IMR-90 (cell line): ENCODE measurements at regions not wholly inside any gene's neighbourhood (a gene's known extent, or its start where the extent isn't known, plus 50 kb on each side); places are given as distances from the start of the nearest gene placed in this dataset.
A peak's percentile ranks its signal among the peaks of the same experiment; 100 is the strongest.

Source experiments
- ATAC-seq: fragments of 200-7000 bp; cut with Tn5 transposase; 2 replicates; pipeline ENCODE4 v1.9.1; 2020; ENCODE audit warnings: low read depth, mild to moderate bottlenecking, moderate library complexity
- BruUV-seq: library from RNA; stranded (reverse); fragments of 400-500 nt; replicated peaks from 2 replicates; lab custom pipeline; 2021; lab: Mats Ljungman, UMichigan
- CTCF ChIA-PET: fragments of 300-600 bp; formaldehyde crosslinking; extraction: SDS; loops from one replicate; lab custom pipeline; 2021; ENCODE audit warnings: antibody characterized with exemption; lab: Yijun Ruan, JAX
- POLR2A ChIA-PET: fragments of 300-600 bp; sonication (Branson Sonifier 250); formaldehyde crosslinking; loops from one replicate; lab custom pipeline; 2022; ENCODE audit warnings: antibody characterized with exemption; ENCODE audit not compliant: unreplicated experiment; lab: Charles Lee
- DNase-seq: peaks from one replicate; pipeline ENCODE4 v3.0.0; 2013
- H2AFZ ChIP-seq: replicated peaks from 2 replicates; pipeline ENCODE3; 2013; ENCODE audit warnings: low read length, mild to moderate bottlenecking; ENCODE audit not compliant: poor library complexity
- H2AK5ac ChIP-seq: 2 replicates; pipeline ENCODE4 v1.6.1; 2013; ENCODE audit warnings: low read depth, low read length, inconsistent platforms
- H2AK9ac ChIP-seq: replicated peaks from 2 replicates; pipeline ENCODE3; 2013; ENCODE audit warnings: mild to moderate bottlenecking, low read depth, low read length, moderate library complexity; ENCODE audit not compliant: poor library complexity
- H2BK120ac ChIP-seq: 2 replicates; pipeline ENCODE4 v1.6.1; 2013; ENCODE audit warnings: low read depth, low read length, inconsistent platforms
- H2BK15ac ChIP-seq: 3 replicates; pipeline ENCODE4 v1.6.1; 2013; ENCODE audit warnings: low read depth, low read length, inconsistent platforms
- H2BK20ac ChIP-seq: 2 replicates; pipeline ENCODE4 v1.6.1; 2013; ENCODE audit warnings: low read depth, mild to moderate bottlenecking, inconsistent platforms, low read length, moderate library complexity
- H2BK5ac ChIP-seq: 2 replicates; pipeline ENCODE4 v1.6.1; 2013; ENCODE audit warnings: mild to moderate bottlenecking, low read depth, low read length, inconsistent platforms; ENCODE audit not compliant: poor library complexity, severe bottlenecking
- H3K14ac ChIP-seq: replicated peaks from 2 replicates; pipeline ENCODE4 v1.6.1; 2013; ENCODE audit warnings: low read depth, low read length, inconsistent platforms
- H3K18ac ChIP-seq: 2 replicates; pipeline ENCODE4 v1.6.1; 2013; ENCODE audit warnings: low read depth, low read length, control low read depth
- H3K23ac ChIP-seq: 2 replicates; pipeline ENCODE4 v1.6.1; 2013; ENCODE audit warnings: low read depth, low read length, inconsistent platforms
- H3K27ac ChIP-seq: 2 replicates; pipeline ENCODE4 v1.5.1; 2013; ENCODE audit warnings: mild to moderate bottlenecking, control low read depth, low read length; ENCODE audit not compliant: insufficient read depth
- H3K27me3 ChIP-seq: 2 replicates; pipeline ENCODE4 v1.6.1; 2013; ENCODE audit warnings: low read length; ENCODE audit not compliant: control insufficient read depth, insufficient read depth
- H3K36me3 ChIP-seq: 2 replicates; pipeline ENCODE4 v1.6.1; 2013; ENCODE audit warnings: low read length, mixed read lengths; ENCODE audit not compliant: control insufficient read depth, insufficient read depth
- H3K4ac ChIP-seq: 2 replicates; pipeline ENCODE4 v1.6.1; 2013; ENCODE audit warnings: low read depth, low read length, inconsistent platforms
- H3K4me1 ChIP-seq: 2 replicates; pipeline ENCODE4 v1.6.1; 2013; ENCODE audit warnings: low read length, mixed read lengths; ENCODE audit not compliant: control insufficient read depth, insufficient read depth
- H3K4me2 ChIP-seq: 2 replicates; pipeline ENCODE4 v1.6.1; 2013; ENCODE audit warnings: low read depth, mild to moderate bottlenecking, control low read depth, low read length, moderate library complexity
- H3K4me3 ChIP-seq: 2 replicates; pipeline ENCODE4 v1.5.1; 2013; ENCODE audit warnings: low read depth, mild to moderate bottlenecking, control low read depth, low read length, moderate library complexity; ENCODE audit not compliant: insufficient read depth
- H3K56ac ChIP-seq: 2 replicates; pipeline ENCODE4 v1.6.1; 2013; ENCODE audit warnings: low read length, inconsistent platforms; ENCODE audit not compliant: insufficient read depth; ENCODE audit errors: extremely low read depth
- H3K79me1 ChIP-seq, 2 experiments: 2 replicates each; pipeline ENCODE4 v1.6.1; 2013; ENCODE audit warnings: low read length in 2 of 2, inconsistent platforms in 1 of 2, low read depth in 1 of 2
- H3K9ac ChIP-seq: 2 replicates; pipeline ENCODE4 v1.6.1; 2013; ENCODE audit warnings: low read depth, low read length, control low read depth
- H3K9me1 ChIP-seq: 2 replicates; pipeline ENCODE4 v1.6.1; 2013; ENCODE audit warnings: low read length, inconsistent platforms; ENCODE audit not compliant: insufficient read depth
- H3K9me3 ChIP-seq: 2 replicates; pipeline ENCODE4 v1.6.1; 2013; ENCODE audit warnings: low read length; ENCODE audit not compliant: control insufficient read depth, insufficient read depth
- H4K20me1 ChIP-seq: 2 replicates; pipeline ENCODE4 v1.6.1; 2013; ENCODE audit warnings: low read length, inconsistent platforms; ENCODE audit not compliant: insufficient read depth
- H4K5ac ChIP-seq: 2 replicates; pipeline ENCODE4 v1.6.1; 2013; ENCODE audit warnings: mild to moderate bottlenecking, low read depth, low read length, control low read depth
- H4K8ac ChIP-seq, 2 experiments: 2 replicates each; pipeline ENCODE4 v1.6.1; 2013; ENCODE audit warnings: low read depth in 2 of 2, low read length in 2 of 2, control low read depth in 1 of 2, inconsistent platforms in 1 of 2
- H4K91ac ChIP-seq: 2 replicates; pipeline ENCODE4 v1.6.1; 2013; ENCODE audit warnings: low read depth, low read length, inconsistent platforms; ENCODE audit not compliant: insufficient read depth
- BHLHE40 ChIP-seq: fragments of 150-350 bp; IDR thresholded peaks from 2 replicates; pipeline ENCODE4 v1.6.1; 2016; ENCODE audit warnings: mild to moderate bottlenecking, low read depth, low read length
- FOS ChIP-seq: fragments of 150-350 bp; IDR thresholded peaks from 2 replicates; pipeline ENCODE4 v1.6.1; 2016; ENCODE audit warnings: low read depth, low read length
- MAFK ChIP-seq: IDR thresholded peaks from 2 replicates; pipeline ENCODE4 v1.6.1; 2012; ENCODE audit warnings: low read depth, low read length, improper control_type of control experiment
- RAD21 ChIP-seq: IDR thresholded peaks from 2 replicates; pipeline ENCODE4 v1.6.1; 2012; ENCODE audit warnings: low read length, improper control_type of control experiment
- WGBS, 2 experiments: methylation state at CpG; one replicate each; pipeline versions ENCODE4 v1.1.5 to v1.1.7; 2013; ENCODE audit warnings: missing lambda C conversion rate in 2 of 2; ENCODE audit not compliant: insufficient read length in 1 of 2; ENCODE audit errors: extremely low coverage in 2 of 2; 5-methylcytosine and 5-hydroxymethylcytosine counted together
- dilution Hi-C: fragments of 300-500 bp; cut with HindIII; formaldehyde crosslinking; loops from one replicate; pipeline ENCODE4 v1.14.3; 2018; ENCODE audit warnings: low sequenced_read_pairs; ENCODE audit not compliant: unreplicated experiment
- in situ Hi-C: fragments of 300-500 bp; cut with MboI; formaldehyde crosslinking; loops from 3 replicates; pipeline ENCODE4 v1.14.3; 2019; ENCODE audit warnings: low sequenced_read_pairs, inconsistent platforms, mixed read lengths
- intact Hi-C: fragments of 100-400 bp; cut with micrococcal nuclease; formaldehyde crosslinking; loops from 2 replicates; pipeline ENCODE4 v1.10.0; 2022

GRCh38 chr2:45256867-45257641 is 247.8 kb upstream of the SIX2 start (continued):
- no peak for TF ChIP-seq BHLHE40

GRCh38 chr2:45256173-45256866 is 247.1 kb upstream of the SIX2 start:
- H3K9ac ChIP-seq = no peak overlapping the region
- H2BK120ac ChIP-seq = peak overlapping the region; percentile 57
- DNase-seq = no peak
- ATAC-seq = no peak
- no peaks in the 10 kb centered on the region for H3K79me1 ChIP-seq
- no peaks in the 10 kb centered on the region for H4K20me1 ChIP-seq
- 87% methylated on average over 3 of the region's 7 CpGs; no CpG with 5 or more reads in 1 of the 2 experiments for WGBS, 2 experiments
- no peak for TF ChIP-seq MAFK
- no peak for TF ChIP-seq RAD21
- TF ChIP-seq FOS = no peak
- H2AK5ac ChIP-seq = peak overlapping the region; percentile 53; the same call in 1 of the 2 replicates
- H2AK9ac ChIP-seq = peak overlapping the region; percentile 51
- H3K4me1 ChIP-seq = peaks cover 16% of the 10 kb centered on the region
- H3K4ac ChIP-seq = peak overlapping the region; percentile 68; the same call in 1 of the 2 replicates
- H4K8ac ChIP-seq = peak overlapping the region in 1 of 2 experiments; percentile 55; a peak in 1 of 4 replicates
- H2BK15ac ChIP-seq = peak overlapping the region; percentile 50; the same call in 1 of the 3 replicates
- H3K4me3 ChIP-seq = no peak overlapping the region
- no peak overlapping the region for H3K27ac ChIP-seq
- peaks cover 4% of the 10 kb centered on the region; the same call in 1 of the 2 replicates for H3K9me3 ChIP-seq
- H3K56ac ChIP-seq = no peak overlapping the region
- POLR2A ChIA-PET = no interaction called here
- H3K18ac ChIP-seq = peak overlapping the region; percentile 7; the same call in 1 of the 2 replicates
- no peak overlapping the region for H2AFZ ChIP-seq
- intact Hi-C loops (no loop called here), in situ Hi-C loops (no loop called here), dilution Hi-C loops (no loop called here)
- peaks cover 23% of the 10 kb centered on the region for H3K27me3 ChIP-seq
- no peak overlapping the region for H3K4me2 ChIP-seq
- 0 out of 2 replicates have a peak, but pooled peaks cover 6% of the 10 kb centered on the region for H3K9me1 ChIP-seq
- no peak overlapping the region; the same call in 1 of the 2 replicates for H4K5ac ChIP-seq
- H3K14ac ChIP-seq = no peak overlapping the region
- CTCF ChIA-PET = no interaction called here
- no TSS peak for BruUV-seq
- peak overlapping the region; percentile 71; the same call in 1 of the 2 replicates for H2BK20ac ChIP-seq
- no peak overlapping the region for H3K23ac ChIP-seq
- H3K36me3 ChIP-seq = no peaks in the 10 kb centered on the region
- H4K91ac ChIP-seq = no peak overlapping the region
- no peak overlapping the region for H2BK5ac ChIP-seq
